ENCODE measurements at regions not wholly inside any gene's neighbourhood (a gene's known extent, or its start where the extent isn't known, plus 50 kb on each side); places are given as distances from the start of the nearest gene placed in this dataset.

GRCh38 chr2:126518196-126518595 is 137.8 kb upstream of the GYPC start:
- no peak for TF ChIP-seq CTCF (IDR thresholded peaks at IDR 0.05)
- TF ChIP-seq POLR2AphosphoS5 (IDR thresholded peaks at IDR 0.05) = no peak
- TF ChIP-seq POLR2A (IDR thresholded peaks at IDR 0.05) = no peak
